Progenitor cell of endocrine pancreas (in vitro differentiated cells): ENCODE measurements at regions not wholly inside any gene's neighbourhood (a gene's known extent, or its start where the extent isn't known, plus 50 kb on each side); places are given as distances from the start of the nearest gene placed in this dataset.

Experiments used
- DNase-seq: peaks from one replicate; pipeline ENCODE4 v3.0.0; 2021; ENCODE audit warnings: low spot score; ENCODE audit not compliant: unreplicated experiment
- H3K27ac Mint-ChIP-seq: 2 replicates; pipeline ENCODE4 v1.8.0; 2021; ENCODE audit warnings: mild to moderate bottlenecking, moderate library complexity, mixed read lengths
- H3K27me3 Mint-ChIP-seq: 2 replicates; pipeline ENCODE4 v1.8.0; 2021; ENCODE audit warnings: mixed read lengths
- H3K36me3 Mint-ChIP-seq: 2 replicates; pipeline ENCODE4 v1.8.0; 2022; ENCODE audit warnings: mixed read lengths; ENCODE audit not compliant: insufficient read depth
- H3K4me1 Mint-ChIP-seq: 2 replicates; pipeline ENCODE4 v1.8.0; 2021; ENCODE audit warnings: low read depth, mixed read lengths
- H3K4me3 Mint-ChIP-seq: 2 replicates; pipeline ENCODE4 v1.8.0; 2021; ENCODE audit warnings: low read depth, mild to moderate bottlenecking, moderate library complexity, mixed read lengths
- H3K9me3 Mint-ChIP-seq: 2 replicates; pipeline ENCODE4 v1.8.0; 2021; ENCODE audit warnings: low read depth, mixed read lengths
- CTCF ChIP-seq: fragments of 200-600 bp; sonication (generic); IDR thresholded peaks from one replicate; pipeline ENCODE4 v1.5.0; 2021; ENCODE audit warnings: antibody characterized with exemption, mild to moderate bottlenecking; ENCODE audit not compliant: unreplicated experiment

DNA sequence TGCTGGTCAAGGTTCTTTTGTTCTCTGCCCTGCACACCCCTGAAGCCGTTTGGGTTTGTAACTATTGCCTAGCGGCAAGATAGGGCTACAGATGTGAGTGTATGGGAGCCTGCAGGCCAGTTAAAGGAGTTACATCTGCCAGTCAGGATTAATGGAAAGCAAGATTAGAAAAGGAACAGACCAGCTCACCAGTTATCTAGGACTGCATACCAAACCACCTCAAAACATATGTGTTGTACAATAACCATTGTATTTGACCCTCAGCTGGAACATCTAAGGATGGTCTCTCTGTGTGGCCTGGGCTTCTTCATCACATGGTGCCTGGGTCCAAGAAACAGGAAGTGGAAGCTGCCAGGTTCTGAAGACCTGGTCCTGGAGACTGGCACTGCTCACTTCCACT, 52.5 kb upstream of the FBXO28 start:
- no peak for TF ChIP-seq CTCF
- Mint-ChIP-seq H3K4me1 (peaks cover 15% of the 10 kb centered on the region), H3K9me3 (peaks cover 4% of the 10 kb centered on the region), H3K27me3 (peaks cover 9% of the 10 kb centered on the region), H3K27ac (no peak overlapping the region), H3K4me3 (no peak overlapping the region), H3K36me3 (no peaks in the 10 kb centered on the region)
- DNase-seq: no peak

DNA sequence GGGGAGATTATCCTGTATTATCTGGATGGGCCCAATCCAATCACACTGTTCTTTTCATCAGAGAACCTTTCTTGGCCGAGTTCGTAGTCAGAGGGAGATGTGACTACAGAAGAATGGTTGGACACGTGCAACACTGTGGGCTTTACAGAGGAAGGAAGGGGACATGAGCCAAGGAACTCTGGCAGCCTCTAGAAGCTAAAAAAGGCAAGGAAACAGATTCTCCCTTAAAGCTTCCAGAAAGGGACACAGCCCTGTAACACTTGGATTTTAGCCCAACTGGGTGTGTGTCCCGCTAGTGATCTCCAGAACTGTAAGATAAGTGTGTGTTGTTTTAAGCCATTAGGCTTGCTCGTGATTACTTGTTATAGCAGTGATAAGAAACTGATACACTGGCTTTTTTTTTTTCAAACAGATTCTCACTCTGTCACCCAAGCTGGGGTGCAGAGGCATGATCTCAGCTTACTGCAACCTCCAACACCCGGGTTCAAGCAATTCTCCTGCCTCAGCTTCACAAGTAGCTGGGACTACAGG, 53.9 kb upstream of the FBXO28 start:
- no peak overlapping the region for H3K4me3 Mint-ChIP-seq

GRCh38 chr1:224058303-224058702, 55.6 kb upstream of the FBXO28 start:
- no peak for DNase-seq
- Mint-ChIP-seq H3K4me1 (peaks cover 2% of the 10 kb centered on the region), H3K27me3 (peaks cover 7% of the 10 kb centered on the region), H3K9me3 (peaks cover 4% of the 10 kb centered on the region), H3K27ac (no peak overlapping the region), H3K36me3 (no peaks in the 10 kb centered on the region), H3K4me3 (no peak overlapping the region)
- no peak for TF ChIP-seq CTCF

More for the DNA sequence above, 53.9 kb upstream of the FBXO28 start:
- Mint-ChIP-seq H3K27ac (no peak overlapping the region), H3K27me3 (peaks cover 9% of the 10 kb centered on the region), H3K4me1 (peaks cover 11% of the 10 kb centered on the region), H3K36me3 (no peaks in the 10 kb centered on the region), H3K9me3 (peaks cover 4% of the 10 kb centered on the region)
- no peak for TF ChIP-seq CTCF
- DNase-seq: no peak

GRCh38 chr1:224057461-224058199, 56.3 kb upstream of the FBXO28 start:
- H3K4me3 Mint-ChIP-seq: no peak overlapping the region
- H3K36me3 Mint-ChIP-seq: no peaks in the 10 kb centered on the region
- H3K9me3 Mint-ChIP-seq: peaks cover 4% of the 10 kb centered on the region
- no peak for DNase-seq
- peaks cover 2% of the 10 kb centered on the region for H3K4me1 Mint-ChIP-seq
- H3K27ac Mint-ChIP-seq: no peak overlapping the region
- no peak for TF ChIP-seq CTCF
- H3K27me3 Mint-ChIP-seq: peaks cover 8% of the 10 kb centered on the region

DNA sequence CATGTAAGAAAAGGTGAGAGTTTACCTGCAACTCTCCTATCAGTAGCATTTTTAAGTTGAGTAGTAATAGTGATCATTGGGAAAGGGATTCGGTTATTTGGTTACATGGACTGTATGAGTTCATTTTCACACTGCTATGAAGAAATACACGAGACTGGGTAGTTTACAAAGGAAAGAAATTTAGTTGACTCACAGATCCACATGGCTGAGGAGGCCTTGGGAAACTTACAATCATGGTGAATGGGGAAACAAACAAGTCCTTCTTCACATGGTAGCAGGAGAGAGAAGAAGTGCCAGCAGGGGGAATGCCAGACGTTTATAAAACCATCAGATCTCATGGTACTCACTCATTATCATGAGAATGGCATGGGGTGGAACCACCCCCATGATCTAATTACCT, 59.3 kb upstream of the FBXO28 start:
- Mint-ChIP-seq H3K36me3 (no peaks in the 10 kb centered on the region), H3K27ac (no peak overlapping the region), H3K27me3 (peaks cover 8% of the 10 kb centered on the region), H3K4me3 (no peak overlapping the region), H3K9me3 (peaks cover 4% of the 10 kb centered on the region), H3K4me1 (peaks cover 2% of the 10 kb centered on the region)
- DNase-seq: no peak
- no peak for TF ChIP-seq CTCF
